C4-2B (cell line): ENCODE measurements at regions not wholly inside any gene's neighbourhood (a gene's known extent, or its start where the extent isn't known, plus 50 kb on each side); places are given as distances from the start of the nearest gene placed in this dataset.

Source experiments
- H3K27ac ChIP-seq: fragments of 450-650 bp; 2 replicates; pipeline ENCODE4 v1.5.1; 2017
- CTCF ChIP-seq: fragments of 450-650 bp; conservative IDR thresholded peaks from 2 replicates; pipeline ENCODE4 v1.5.1; 2017; ENCODE audit warnings: mild to moderate bottlenecking
- ZFX ChIP-seq: fragments of 450-650 bp; IDR thresholded peaks from 2 replicates; pipeline ENCODE4 v1.6.1; 2017

- no peak overlapping the region for H3K27ac ChIP-seq
- TF ChIP-seq ZFX: no peak
- TF ChIP-seq CTCF: no peak
These were observed 384.0 kb downstream of the SOX9 start for GRCh38 chr17:72504783-72505182.

GRCh38 chr17:72506773-72507172 lies 386.0 kb downstream of the SOX9 start:
- no peak for TF ChIP-seq CTCF
- no peak for TF ChIP-seq ZFX
- no peak overlapping the region for H3K27ac ChIP-seq

- H3K27ac ChIP-seq: no peak overlapping the region
- TF ChIP-seq ZFX (no peak), CTCF (no peak)
These were observed 386.6 kb downstream of the SOX9 start for GRCh38 chr17:72507370-72507769.

- no peak overlapping the region for H3K27ac ChIP-seq
- no peak for TF ChIP-seq CTCF
- no peak for TF ChIP-seq ZFX
These were observed 389.7 kb downstream of the SOX9 start for GRCh38 chr17:72510351-72511016.

- no peak overlapping the region for H3K27ac ChIP-seq
- TF ChIP-seq ZFX (no peak), CTCF (no peak)
These were observed 390.4 kb downstream of the SOX9 start for GRCh38 chr17:72511242-72511641.

- TF ChIP-seq CTCF (no peak), ZFX (no peak)
- no peak overlapping the region for H3K27ac ChIP-seq
These were observed 391.1 kb downstream of the SOX9 start for GRCh38 chr17:72511874-72512273.

GRCh38 chr17:72512649-72513556 lies 392.1 kb downstream of the SOX9 start:
- TF ChIP-seq ZFX: no peak
- TF ChIP-seq CTCF: no peak
- H3K27ac ChIP-seq: no peak overlapping the region
